GM21360 (cell line): ENCODE measurements at regions not wholly inside any gene's neighbourhood (a gene's known extent, or its start where the extent isn't known, plus 50 kb on each side); places are given as distances from the start of the nearest gene placed in this dataset.
"Not testable (repeated sequence)": the region's sequence is repeated elsewhere in the genome, so short reads cannot be mapped to it uniquely, and the experiment has no call there.

ENCODE experiments used
- ATAC-seq: cut with Tn5 transposase; IDR thresholded peaks from one replicate; pipeline ENCODE4 v1.9.1; 2021; ENCODE audit warnings: mild to moderate bottlenecking, moderate library complexity; ENCODE audit not compliant: unreplicated experiment

DNA sequence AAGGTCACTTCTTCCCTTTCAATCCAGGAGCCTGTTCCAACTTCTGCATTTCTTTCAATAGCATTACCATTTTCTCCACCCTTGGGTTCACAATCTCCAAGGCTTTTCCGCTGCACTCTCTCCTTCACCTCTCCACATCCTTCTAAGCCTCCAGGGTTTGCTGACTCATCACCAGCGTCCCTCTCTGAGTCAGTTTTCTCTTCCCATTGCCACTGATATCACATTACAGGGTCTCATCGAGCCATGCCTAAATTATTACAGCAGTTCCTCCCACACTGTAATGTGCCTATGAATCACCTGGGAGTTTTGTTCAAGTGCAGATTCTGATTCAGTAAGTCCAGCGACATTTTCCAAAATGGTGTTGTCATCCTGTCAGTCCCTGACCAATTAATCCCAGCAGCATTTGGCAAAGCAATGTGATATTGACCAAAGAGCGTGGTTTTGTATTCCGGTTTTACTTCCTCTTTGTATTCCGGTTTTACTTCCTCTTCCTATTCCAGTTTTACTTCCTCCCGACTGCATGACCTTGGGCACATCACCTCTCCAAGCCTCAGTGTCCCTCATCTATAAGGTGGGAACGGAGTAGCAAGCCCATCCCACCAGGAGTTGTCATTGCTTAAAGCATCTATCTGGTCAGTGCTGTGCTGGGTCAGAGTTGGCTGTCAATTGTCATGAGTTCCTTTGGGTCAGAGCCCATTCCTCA is 208.3 kb upstream of the NBPF12 start:
- not testable (repeated sequence) for ATAC-seq

DNA sequence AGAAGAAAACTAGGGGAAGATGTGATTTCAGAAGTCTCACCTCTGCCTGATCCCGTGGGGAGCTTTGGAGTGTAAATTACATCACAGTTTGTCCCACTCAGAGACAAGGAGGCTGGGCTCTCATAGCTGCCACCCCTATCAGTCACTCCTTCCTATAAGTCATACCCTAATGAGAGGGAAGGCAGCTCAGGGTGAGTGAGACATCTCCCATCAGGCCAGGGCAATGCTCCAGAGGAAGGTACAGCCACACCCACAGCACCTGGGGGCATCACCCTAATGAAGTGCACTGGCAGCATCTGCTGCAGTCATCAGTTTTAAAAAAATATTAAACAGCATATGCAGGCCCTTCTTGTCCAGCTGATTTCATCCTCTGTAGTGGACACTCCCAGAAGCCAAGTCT is 223.1 kb upstream of the NBPF12 start:
- ATAC-seq = not testable (repeated sequence)

DNA sequence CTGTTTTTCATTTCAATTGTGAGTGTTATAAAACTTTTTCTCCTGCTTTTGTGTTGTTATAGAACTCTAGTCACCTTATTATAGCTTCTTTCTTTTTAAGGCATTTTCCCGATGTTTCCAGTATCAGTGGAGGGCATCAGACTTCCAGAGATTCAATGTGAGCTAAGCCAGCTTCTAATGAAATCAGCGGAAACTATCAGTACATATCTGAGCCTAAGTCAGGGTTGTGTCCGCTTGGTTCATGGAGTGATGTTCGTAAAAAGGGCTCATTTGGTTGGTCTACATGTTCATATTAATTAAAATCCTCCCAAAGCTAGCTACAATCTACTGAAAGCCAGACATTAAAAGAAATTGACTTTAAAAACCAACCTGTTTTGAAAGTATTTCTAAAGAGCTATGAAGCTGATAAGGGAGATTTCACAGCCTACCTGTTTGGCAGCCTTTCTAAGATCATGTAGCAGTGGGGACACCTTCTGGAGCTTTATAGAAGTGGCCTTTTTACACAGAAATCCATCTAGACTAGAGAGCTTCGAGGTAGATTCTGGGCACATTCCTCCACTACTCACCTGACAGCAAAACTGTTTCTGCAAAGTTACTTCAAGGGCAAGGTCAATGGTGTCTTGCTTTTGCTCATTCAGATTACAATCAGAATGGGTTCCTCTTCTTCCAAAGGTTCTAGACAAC is 227.1 kb upstream of the NBPF12 start:
- ATAC-seq = not testable (repeated sequence)

DNA sequence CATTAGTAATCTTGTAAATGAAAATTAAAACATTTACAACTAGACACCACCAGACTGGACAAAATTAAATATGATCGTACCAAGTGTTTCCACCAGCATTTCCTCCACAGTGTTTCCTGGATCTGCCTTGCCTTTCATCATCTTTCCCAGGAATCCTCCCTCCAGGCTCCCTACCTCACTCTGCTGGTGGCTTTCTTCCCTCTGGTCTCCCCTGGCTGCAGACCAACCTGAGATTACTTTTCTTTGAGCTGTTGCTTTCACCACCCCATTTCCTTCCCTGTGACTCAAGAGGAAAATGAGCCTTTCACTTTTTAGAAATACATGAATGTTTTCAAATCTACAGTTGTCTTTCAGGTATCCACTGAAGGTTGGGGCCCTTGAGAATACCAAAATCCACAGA is 228.8 kb upstream of the NBPF12 start:
- not testable (repeated sequence) for ATAC-seq

DNA sequence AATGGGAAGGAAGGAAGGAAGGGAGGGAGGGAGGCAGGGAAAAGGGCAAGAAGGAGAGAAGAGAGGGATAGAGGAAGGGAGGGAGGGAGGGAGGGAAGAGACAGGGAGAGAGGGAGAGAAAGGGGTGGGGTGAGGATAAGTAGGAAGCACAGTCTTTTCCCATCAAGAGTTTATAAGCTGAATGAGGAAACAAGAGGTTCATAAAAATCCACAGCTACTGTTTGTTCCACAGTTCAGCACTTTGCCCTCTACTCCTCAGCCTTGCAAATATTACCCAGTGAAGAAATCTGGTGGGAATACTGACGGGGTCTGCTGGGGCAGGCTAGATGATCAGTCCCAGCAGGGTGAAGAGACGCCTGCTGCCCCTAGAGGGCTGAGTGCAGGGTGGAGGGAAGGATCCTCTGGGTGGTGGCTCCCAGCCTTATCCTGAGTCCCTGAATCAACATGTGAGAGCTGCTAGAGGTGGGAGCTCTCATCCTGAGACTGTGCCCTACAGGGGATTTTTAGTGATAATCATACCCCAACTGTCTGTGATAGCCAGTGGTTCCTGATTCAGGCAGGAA is 233.9 kb upstream of the NBPF12 start:
- not testable (repeated sequence) for ATAC-seq

GRCh38 chr1:146701320-146701719 is 236.8 kb upstream of the NBPF12 start:
- not testable (repeated sequence) for ATAC-seq

DNA sequence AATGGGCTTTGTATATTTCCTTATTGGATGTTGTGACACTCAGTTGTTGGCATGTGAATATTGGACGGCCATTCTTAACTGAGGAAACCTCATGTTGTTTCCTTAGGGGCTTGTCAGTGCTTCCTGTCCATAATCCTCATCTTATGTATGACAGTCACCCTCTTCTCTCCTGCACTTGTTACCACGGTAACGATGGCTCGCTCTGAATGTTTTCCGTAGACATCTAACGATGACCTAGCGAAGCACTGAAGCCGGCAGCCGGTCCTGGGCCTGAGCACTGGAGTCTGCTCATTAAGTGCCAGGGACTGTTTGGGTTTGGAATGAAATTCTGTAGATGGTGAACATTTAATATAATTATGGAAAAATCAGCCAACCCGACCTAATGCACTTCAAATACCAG is 242.7 kb upstream of the NBPF12 start:
- ATAC-seq = not testable (repeated sequence)

GRCh38 chr1:146691798-146692197 is 246.3 kb upstream of the NBPF12 start:
- not testable (repeated sequence) for ATAC-seq

GRCh38 chr1:146688893-146689292 is 249.2 kb upstream of the NBPF12 start:
- ATAC-seq = not testable (repeated sequence)

DNA sequence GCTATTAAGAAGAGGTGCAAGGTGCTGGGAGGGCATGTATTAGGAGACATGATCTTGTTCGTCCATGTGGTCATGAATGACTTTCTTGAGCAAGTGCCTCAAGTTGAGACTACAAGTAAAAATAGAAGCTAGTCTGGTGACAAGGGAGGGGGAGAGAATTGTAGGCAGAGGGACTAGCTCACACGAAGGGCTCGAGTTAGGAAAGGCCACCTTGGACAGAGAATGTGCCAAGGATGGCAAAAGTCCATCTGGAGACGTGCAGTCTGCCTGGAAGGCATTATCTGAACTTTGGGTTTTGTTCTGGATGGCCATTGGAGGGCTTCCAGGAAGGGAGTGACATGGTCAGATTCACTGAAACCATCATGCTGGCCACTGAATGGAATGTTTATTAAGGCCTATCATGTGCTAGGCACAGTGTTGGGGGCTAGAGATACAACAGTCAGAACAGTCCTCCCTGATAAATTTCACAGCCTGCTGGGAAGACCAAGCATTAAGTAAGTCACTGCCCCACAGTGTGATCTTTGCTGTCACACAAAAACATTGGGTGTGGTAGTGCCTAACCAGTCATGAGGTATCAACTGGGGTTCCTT is 251.3 kb upstream of the NBPF12 start:
- ATAC-seq = not testable (repeated sequence)

DNA sequence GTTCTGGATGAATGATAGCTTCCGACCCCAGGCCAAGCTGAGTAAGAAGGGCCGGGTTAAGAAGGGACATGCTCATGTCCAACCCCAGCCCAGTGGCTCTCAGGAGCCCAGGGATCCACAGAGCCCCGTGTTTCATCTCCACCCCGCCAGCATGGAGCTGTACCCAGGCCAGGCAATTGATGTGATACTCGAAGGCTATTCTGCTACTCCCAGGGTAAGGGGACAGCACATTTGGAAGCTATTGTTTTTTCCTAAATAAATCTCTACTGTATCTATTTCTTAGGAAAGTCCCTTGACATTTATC is 255.0 kb upstream of the NBPF12 start:
- not testable (repeated sequence) for ATAC-seq

GRCh38 chr1:146682227-146683125 is 255.6 kb upstream of the NBPF12 start:
- not testable (repeated sequence) for ATAC-seq

GRCh38 chr1:146673729-146674299 is 264.3 kb upstream of the NBPF12 start:
- ATAC-seq = not testable (repeated sequence)

DNA sequence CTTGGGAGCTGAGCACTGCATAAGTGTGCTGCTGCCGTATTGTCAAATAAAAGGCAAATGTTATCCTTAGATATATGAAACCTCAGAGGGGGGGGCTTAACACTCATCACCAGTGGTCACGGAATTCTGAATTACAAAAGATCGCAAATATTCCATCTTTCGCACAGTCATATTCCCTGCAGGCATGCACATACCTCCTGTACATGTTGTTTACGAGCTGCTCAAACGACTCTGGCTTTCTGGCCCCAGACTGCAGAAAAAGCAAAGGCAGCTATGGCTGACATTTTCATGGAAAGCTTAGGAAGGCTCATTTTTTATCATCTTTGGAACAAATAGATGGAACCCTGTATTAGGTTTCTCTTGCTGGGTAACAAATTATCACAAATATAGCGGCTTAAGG is 265.5 kb upstream of the NBPF12 start:
- ATAC-seq = not testable (repeated sequence)

DNA sequence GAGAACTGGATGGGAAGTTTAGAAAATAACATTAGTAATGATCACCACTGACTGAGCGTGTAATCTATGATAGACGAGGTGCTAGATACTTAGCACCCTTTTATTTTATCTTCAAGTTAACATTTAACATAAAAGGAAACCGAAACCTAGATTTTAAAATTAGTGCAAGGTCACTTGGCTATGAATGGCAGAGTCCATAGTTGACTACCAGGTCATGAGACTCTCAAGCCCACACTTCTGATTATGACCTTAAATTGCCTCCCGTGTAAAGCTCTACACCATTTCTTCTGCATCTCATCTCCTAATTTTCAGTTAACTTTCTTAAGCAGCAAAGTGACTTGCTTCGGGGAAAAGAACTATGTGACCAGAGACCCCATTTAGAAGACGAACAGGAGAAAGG is 266.5 kb upstream of the NBPF12 start:
- not testable (repeated sequence) for ATAC-seq

DNA sequence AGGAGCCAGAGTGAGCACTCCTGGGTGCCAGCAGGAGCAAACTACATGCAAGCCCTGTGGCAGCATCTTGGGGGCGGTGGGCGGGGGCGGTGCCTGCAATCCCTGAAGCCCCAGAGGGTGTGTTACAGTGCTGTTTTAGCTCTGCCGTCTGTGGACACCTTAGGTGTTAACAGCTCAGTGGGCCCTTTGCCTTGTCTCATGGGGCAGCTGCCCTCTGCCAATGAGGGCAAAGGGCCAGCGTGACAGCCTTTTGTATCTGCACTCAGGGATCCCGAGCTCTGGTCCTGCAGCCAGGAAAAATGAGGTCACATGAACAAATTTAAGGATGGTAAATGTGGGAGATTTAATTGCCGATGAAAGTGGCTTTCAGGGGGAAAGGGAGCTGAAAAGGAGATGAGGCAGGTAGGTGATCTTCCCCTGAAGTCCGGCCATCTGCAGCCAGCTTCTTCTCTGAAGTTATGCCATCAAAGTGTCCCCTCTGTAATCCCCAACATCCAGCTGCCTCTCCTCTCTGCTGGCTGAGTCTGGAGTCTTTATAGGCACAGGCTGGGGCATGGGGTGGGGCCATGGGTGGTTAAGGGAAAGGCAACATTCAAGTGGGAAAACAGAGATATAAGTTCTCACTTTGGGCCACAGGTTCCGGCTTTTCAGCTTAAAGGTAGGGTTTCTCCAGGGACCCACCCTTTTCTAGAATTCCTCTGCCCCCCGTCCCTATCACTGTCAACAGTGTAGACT is 267.1 kb upstream of the NBPF12 start:
- ATAC-seq = not testable (repeated sequence)

- ATAC-seq = not testable (repeated sequence)
These were observed 271.8 kb upstream of the NBPF12 start for GRCh38 chr1:146666275-146666674.

GRCh38 chr1:146660242-146660641 is 277.9 kb upstream of the NBPF12 start:
- not testable (repeated sequence) for ATAC-seq

DNA sequence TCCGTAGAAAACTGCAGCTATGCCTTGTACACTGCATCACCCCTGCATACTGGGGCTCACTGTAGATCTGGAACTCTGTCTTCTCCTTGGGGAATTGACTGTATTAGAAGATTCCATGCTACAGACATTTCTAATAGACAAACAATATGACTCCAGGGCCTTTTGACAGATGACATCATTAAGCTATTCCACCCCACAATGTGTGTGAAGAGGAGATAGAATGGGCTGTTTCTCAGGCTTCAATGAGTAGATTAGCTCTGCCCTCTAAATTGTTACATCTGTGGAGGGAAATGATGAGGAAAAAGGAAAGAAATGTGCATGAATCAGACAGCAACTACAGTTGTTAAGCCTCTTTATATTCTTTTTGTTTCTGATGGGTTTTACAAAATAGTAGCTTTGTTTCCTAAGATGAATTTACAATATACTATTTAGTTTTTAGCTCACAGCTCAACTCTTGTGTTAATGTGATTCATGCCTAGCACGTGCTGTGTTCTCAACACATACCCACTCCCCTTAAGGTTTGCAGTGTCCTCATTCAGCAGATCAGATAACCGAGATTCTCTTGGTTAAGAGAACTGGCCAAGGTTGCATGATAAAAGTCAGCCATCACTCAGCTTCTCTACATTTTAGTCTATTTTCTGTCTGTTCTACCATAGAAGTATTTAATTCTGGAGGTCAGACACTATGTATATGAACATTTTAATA is 281.6 kb upstream of the NBPF12 start:
- not testable (repeated sequence) for ATAC-seq
